GM12874 (cell line): ENCODE measurements at regions not wholly inside any gene's neighbourhood (a gene's known extent, or its start where the extent isn't known, plus 50 kb on each side); places are given as distances from the start of the nearest gene placed in this dataset.

ENCODE experiments used
- TF ChIP-seq, protein P1 (sequence below): IDR thresholded peaks from 2 replicates; pipeline ENCODE4 v1.5.1; 2011; ENCODE audit warnings: low read depth, mild to moderate bottlenecking, control low read depth, low read length, moderate library complexity; ENCODE audit not compliant: insufficient read depth

DNA sequence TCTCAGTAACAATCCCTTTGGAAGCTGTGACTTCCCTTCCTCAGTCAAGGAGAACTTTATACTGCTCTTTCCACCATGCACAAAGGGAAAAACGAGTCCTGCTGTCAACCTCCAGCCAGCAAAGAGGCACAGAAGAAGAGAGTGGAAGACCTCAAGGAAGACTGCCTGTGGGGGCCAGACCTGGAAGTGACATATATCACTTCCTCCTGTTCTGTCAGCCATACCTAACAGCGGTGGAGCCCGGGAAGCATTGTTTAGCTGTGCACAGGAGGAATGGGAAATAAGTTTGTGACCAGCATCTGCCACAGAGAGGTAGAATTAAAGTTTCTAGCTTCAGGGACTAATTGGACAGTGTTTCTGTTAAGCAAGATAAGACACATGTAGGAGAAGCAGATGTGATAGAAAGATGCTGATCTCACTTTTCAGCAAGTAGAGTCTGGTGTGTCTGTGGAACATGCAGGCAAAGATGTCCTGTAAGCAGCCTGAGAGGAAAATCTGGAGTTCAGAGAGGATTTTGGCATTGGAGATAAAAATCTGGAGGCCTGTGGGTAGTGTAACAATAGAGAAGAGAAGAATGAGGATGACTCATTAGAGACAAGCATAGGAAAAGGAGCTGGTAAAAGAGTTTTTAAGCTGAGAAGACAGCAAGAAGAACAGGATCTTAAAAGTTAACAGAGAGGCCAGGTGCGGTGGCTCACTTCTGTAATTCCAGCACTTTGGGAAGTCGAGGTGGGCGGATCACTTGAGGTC lies 141.6 kb upstream of the CPSF6 start:
- TF ChIP-seq, protein P1, sequence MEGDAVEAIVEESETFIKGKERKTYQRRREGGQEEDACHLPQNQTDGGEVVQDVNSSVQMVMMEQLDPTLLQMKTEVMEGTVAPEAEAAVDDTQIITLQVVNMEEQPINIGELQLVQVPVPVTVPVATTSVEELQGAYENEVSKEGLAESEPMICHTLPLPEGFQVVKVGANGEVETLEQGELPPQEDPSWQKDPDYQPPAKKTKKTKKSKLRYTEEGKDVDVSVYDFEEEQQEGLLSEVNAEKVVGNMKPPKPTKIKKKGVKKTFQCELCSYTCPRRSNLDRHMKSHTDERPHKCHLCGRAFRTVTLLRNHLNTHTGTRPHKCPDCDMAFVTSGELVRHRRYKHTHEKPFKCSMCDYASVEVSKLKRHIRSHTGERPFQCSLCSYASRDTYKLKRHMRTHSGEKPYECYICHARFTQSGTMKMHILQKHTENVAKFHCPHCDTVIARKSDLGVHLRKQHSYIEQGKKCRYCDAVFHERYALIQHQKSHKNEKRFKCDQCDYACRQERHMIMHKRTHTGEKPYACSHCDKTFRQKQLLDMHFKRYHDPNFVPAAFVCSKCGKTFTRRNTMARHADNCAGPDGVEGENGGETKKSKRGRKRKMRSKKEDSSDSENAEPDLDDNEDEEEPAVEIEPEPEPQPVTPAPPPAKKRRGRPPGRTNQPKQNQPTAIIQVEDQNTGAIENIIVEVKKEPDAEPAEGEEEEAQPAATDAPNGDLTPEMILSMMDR = no peak

DNA sequence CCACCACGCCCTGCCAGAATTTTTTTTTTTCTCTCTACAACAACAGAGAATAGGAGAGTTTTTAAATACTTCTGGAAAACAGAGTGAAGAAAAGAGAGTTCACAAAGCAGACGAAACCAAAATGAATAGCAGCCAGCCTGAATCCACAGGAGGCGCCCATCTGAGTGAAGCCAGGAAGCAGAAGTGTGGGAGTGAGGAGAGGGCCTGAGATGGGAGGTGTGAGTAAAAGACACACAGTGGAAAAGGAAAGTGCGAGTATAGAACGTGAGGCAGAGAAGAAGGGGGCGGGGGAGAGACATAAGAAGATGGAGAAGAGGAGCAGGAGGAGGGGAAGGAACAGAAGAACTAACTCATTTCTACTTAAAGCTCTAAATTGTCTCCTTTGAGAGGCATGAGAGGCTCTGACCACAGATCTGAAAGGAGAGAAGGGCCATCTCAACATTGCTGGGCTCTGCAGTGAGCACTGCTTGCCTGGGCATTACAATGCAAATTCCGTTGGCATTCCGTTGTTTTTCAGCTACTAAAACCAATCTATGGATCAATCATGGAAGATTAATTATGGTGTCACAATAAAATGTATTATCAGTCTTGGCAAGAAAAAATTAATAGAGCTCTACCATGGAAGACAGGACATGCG lies 140.1 kb upstream of the CPSF6 start:
- TF ChIP-seq, protein P1 = no peak

DNA sequence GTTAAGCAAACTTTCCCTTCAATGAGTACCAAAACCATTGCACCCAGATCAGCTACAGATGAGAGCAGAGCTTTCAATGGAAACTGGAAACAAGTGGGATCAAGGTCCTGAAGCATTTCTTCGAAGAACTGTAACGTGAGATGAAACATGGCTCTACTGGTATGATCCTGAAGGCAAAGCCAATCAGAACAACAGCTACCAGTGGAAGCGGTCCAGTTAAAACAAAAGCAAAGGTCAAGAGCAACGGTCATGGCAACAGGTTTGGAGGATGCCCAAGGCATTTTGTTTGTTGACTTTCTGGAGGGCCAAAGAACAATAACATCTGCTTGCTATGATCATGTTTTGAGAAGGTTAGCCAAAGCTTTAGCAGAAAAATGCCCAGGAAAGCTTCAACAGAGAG lies 137.9 kb upstream of the CPSF6 start:
- TF ChIP-seq, protein P1 = no peak

DNA sequence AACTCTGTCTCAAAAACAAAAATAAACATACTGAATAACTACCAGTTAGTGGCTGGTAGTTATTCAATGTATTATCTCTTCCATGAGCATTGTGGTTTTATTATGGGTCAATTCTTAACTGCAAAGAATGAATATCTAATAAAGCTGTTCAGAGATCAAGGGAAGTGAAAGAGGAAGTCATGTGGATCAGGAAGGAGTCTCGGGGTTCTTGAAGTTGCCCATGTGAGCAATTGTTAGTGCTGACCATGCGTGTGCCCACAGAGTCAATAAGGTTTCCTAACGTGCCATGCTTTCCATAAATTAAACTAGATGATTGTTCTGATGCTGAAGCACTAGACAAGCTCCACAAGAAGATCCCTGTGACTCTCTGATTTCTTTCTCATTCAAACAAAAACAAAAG lies 136.5 kb upstream of the CPSF6 start:
- TF ChIP-seq, protein P1 = no peak

DNA sequence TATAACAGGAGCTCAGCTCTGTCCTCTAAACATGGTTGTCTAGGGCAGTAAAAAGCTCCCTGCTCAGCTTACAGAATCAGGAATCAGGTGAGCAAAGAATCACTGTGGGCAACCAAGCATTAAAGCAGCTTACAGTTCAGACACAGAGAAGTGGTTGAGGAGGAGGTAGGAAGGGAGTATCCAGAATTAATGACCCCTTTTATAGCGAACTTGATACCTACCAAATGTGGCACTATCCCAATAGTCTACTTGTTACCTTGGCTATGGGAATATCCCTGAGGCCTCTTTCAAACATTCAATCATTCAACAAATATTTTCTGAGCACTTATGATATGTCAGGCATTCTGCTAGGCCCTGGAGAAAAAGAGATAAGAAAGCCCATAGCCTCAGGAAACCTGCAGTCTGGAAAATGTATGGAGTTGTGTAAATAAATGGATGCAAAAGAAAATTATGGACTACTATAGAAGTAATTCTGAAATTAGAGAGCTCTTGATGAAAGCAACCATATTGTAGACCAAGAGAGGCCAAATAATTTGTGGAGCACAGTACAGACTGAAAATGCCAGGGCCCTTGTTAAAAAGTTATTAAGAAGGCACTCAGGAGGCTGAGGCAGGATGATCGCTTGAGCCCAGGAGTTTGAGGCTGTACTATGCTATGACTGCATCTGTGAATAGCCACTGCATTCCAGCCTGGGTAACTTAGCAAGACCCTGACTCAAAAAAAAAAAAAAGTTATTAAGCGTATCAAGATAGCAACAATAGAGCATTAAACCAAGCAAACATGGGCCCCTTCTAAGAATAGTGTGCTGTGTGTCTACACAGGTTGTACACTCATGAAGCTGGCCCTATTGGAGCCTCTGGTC lies 134.0 kb upstream of the CPSF6 start:
- TF ChIP-seq, protein P1 = no peak

DNA sequence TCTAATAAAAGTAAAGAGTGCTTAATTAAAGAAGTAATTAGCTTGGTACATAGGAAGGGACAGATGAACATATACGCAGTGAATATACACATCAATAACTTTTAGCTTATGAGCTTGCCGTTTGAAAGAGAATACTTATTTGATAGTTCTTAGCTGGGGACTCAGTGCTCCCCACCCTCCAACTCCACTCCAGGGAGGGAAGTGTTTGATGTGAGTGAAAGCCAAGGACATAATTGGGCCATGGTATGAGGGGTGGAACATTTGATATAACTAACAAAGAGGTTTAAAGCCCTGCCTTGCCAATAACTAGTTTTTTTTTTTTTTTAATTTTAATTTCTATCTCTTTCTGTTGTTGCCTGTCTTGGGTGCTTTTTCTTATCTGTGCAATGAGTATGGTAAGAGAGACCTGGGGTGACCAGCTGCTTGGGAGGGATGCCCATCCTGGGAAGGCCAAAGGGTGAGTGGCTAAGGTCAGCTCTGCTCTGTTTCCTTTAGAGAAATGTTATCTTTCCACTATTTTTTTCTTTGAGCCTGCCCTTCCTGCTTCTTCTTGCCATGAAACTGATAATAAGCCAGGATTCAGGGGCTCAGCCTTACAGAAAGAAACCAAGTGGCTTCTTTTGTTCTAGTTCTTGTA lies 132.8 kb upstream of the CPSF6 start:
- TF ChIP-seq, protein P1 = no peak

DNA sequence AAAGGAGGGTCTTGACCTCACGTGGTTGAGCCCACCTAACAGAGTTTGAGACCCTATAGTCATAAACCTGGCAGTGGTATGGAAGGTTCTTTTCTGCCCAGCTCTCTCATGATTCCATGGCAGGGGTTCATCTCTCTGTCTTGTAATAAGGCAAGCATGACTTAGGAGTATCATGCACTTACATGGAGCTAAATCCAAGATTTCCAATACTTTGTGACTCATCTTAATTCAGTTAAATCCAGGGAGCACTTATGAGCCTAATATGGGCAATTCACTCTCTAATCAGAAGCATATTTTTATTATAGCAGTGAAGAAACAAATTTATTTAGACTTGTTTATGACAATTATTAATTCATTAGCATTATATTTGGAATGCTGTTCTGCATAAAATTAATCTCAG lies 131.8 kb upstream of the CPSF6 start:
- TF ChIP-seq, protein P1 = no peak
